ENCODE measurements at regions not wholly inside any gene's neighbourhood (a gene's known extent, or its start where the extent isn't known, plus 50 kb on each side); places are given as distances from the start of the nearest gene placed in this dataset.

DNA sequence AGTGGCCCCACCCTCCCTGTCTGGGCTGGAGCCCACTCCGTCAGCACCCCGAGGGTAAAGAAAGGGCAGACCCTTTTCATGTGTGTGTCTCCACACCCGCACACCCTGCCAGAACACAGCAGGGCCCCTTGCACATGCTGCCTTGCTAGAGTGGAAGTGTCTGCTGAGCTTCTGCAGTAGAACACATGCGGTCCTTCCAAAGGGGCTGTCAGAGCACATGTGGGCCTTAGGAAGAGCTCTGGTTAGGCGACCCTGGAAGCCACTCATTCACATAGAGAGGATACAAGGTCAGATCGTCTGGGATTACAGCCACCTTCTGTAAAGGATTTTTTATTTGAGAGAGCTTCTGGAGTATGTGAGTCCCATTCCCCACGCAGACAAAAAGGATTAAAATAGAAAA lies 613.2 kb upstream of the RAB6C start:
- no peaks in the 10 kb centered on the region for H3K4me1 ChIP-seq (ENCODE audit: low read length)
- DNase-seq: no peak
- no peak overlapping the region for H3K27ac ChIP-seq (ENCODE audit: low read length)
- H2AFZ ChIP-seq (ENCODE audit: low read length): no peak overlapping the region
- H4K20me1 ChIP-seq (ENCODE audit: insufficient read depth, low read depth, low read length): no peaks in the 10 kb centered on the region
- no peaks in the 10 kb centered on the region for H3K9me2 ChIP-seq (replicated peaks; ENCODE audit: insufficient read depth, low read length)
- H3K9ac ChIP-seq (ENCODE audit: low read length): no peak overlapping the region
- no peaks in the 10 kb centered on the region for H3K27me3 ChIP-seq (ENCODE audit: low read length)
- H3K9me3 ChIP-seq (ENCODE audit: low read length): no peaks in the 10 kb centered on the region
- no peak overlapping the region for H3K4me3 ChIP-seq (ENCODE audit: low read length)
- no peaks in the 10 kb centered on the region for H3K79me2 ChIP-seq (ENCODE audit: low read length)
- H3K36me3 ChIP-seq (ENCODE audit: insufficient read depth, low read length): no peaks in the 10 kb centered on the region
- H3K4me2 ChIP-seq (ENCODE audit: low read depth, low read length, poor library complexity, severe bottlenecking): no peak overlapping the region

- Histone ChIP-seq H3K4me3 (ENCODE audit: low read length) (no peak overlapping the region), H3K4me1 (ENCODE audit: low read length) (no peaks in the 10 kb centered on the region), H3K4me2 (ENCODE audit: low read depth, low read length, poor library complexity, severe bottlenecking) (no peak overlapping the region), H2AFZ (ENCODE audit: low read length) (no peak overlapping the region), H3K27ac (ENCODE audit: low read length) (no peak overlapping the region), H3K27me3 (ENCODE audit: low read length) (no peaks in the 10 kb centered on the region), H3K9ac (ENCODE audit: low read length) (no peak overlapping the region), H3K9me2 (replicated peaks; ENCODE audit: insufficient read depth, low read length) (no peaks in the 10 kb centered on the region), H3K79me2 (ENCODE audit: low read length) (no peaks in the 10 kb centered on the region), H3K36me3 (ENCODE audit: insufficient read depth, low read length) (no peaks in the 10 kb centered on the region), H4K20me1 (ENCODE audit: insufficient read depth, low read depth, low read length) (no peaks in the 10 kb centered on the region), H3K9me3 (ENCODE audit: low read length) (no peaks in the 10 kb centered on the region)
- no peak for DNase-seq
These were observed 612.4 kb upstream of the RAB6C start for GRCh38 chr2:129367107-129367506.

DNA sequence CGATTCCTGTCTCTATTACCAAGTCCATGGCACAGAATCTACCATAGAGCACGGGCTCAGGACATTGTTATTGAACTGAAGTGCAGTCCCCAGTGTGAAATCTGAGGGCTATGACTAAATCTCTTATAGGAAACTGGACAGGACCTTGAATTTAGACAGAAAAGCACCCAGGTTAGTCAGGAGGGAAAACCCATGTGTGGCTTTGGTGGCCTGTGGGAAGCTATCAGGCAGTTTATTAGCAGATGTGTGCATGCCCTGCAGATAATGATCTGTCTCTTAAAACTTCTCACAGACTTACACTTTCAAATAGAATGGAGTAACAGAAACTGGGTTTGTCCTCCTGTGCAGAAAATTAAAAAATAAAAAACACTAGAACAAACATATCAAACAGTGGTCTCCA lies 610.0 kb upstream of the RAB6C start:
- H3K4me3 ChIP-seq (ENCODE audit: low read length): no peak overlapping the region
- H4K20me1 ChIP-seq (ENCODE audit: insufficient read depth, low read depth, low read length): no peaks in the 10 kb centered on the region
- no peak overlapping the region for H3K9ac ChIP-seq (ENCODE audit: low read length)
- no peak overlapping the region for H3K27ac ChIP-seq (ENCODE audit: low read length)
- no peaks in the 10 kb centered on the region for H3K9me2 ChIP-seq (replicated peaks; ENCODE audit: insufficient read depth, low read length)
- no peaks in the 10 kb centered on the region for H3K79me2 ChIP-seq (ENCODE audit: low read length)
- no peak for DNase-seq
- no peaks in the 10 kb centered on the region for H3K4me1 ChIP-seq (ENCODE audit: low read length)
- no peak overlapping the region for H3K4me2 ChIP-seq (ENCODE audit: low read depth, low read length, poor library complexity, severe bottlenecking)
- no peaks in the 10 kb centered on the region for H3K9me3 ChIP-seq (ENCODE audit: low read length)
- H2AFZ ChIP-seq (ENCODE audit: low read length): no peak overlapping the region
- H3K27me3 ChIP-seq (ENCODE audit: low read length): no peaks in the 10 kb centered on the region
- no peaks in the 10 kb centered on the region for H3K36me3 ChIP-seq (ENCODE audit: insufficient read depth, low read length)

DNA sequence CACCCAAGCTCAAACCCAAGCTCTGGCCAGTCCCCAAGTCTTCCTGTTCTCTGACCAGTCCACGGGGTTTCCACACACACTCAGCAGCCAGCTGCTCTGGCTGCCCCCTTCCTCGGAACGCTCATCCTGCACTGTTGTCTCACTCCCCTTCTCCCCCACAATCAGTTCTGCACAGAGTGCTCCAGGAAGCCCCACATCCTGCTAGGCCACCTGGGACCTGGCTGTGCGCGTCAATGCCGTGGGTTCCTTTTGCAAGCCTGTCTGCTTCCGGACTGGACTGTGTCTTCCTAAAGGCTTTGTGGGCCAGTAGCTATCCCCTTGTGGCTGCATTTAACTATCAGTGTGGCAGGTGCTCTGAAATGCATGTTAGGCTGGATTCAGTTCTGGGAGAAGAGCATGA lies 605.0 kb upstream of the RAB6C start:
- H3K79me2 ChIP-seq (ENCODE audit: low read length): no peaks in the 10 kb centered on the region
- H3K4me1 ChIP-seq (ENCODE audit: low read length): no peaks in the 10 kb centered on the region
- no peak overlapping the region for H3K9ac ChIP-seq (ENCODE audit: low read length)
- H3K27ac ChIP-seq (ENCODE audit: low read length): no peak overlapping the region
- H3K4me2 ChIP-seq (ENCODE audit: low read depth, low read length, poor library complexity, severe bottlenecking): no peak overlapping the region
- no peaks in the 10 kb centered on the region for H4K20me1 ChIP-seq (ENCODE audit: insufficient read depth, low read depth, low read length)
- no peaks in the 10 kb centered on the region for H3K9me3 ChIP-seq (ENCODE audit: low read length)
- H3K27me3 ChIP-seq (ENCODE audit: low read length): no peaks in the 10 kb centered on the region
- H3K36me3 ChIP-seq (ENCODE audit: insufficient read depth, low read length): no peaks in the 10 kb centered on the region
- H3K4me3 ChIP-seq (ENCODE audit: low read length): no peak overlapping the region
- H2AFZ ChIP-seq (ENCODE audit: low read length): no peak overlapping the region
- no peak for DNase-seq
- H3K9me2 ChIP-seq (replicated peaks; ENCODE audit: insufficient read depth, low read length): no peaks in the 10 kb centered on the region

DNA sequence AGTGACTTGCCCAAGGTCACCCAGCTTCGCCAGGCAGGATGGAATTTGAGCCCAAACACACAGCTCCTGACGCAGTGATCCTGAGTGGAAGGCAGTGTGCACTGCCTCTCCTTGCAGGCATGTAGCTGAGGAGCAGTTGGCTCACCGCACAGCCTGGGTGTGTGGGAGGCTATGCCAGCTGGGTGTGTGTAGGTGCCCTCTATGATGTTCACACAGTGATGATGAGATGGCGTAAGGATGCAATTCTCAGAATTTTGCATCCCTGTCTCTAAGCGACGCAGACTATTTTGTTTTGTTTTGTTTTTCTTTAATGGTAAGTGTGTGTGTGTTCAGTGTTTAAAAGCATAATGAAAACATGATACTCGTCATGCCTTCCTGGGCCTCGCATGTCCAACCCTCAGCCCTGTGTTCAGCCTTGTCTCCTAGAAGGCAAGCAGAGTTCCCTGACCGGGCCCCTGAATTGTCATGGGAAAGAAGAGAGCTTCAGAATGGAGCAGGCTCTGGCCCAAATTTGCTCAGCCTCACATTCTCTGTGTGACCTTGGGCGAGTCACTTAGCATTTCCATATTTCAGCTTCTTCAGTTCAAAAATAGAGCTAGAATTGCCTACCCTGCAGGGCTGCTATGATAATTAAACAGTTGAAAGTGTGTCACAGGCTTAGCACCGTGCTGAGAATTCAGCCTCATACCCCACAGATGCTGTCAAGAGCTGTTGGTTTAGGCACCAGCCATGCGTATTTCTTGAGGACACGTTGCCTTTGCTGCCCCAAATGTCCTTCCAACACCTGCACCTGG lies 603.6 kb upstream of the RAB6C start:
- no peak overlapping the region for H3K27ac ChIP-seq (ENCODE audit: low read length)
- H4K20me1 ChIP-seq (ENCODE audit: insufficient read depth, low read depth, low read length): no peaks in the 10 kb centered on the region
- H3K4me2 ChIP-seq (ENCODE audit: low read depth, low read length, poor library complexity, severe bottlenecking): no peak overlapping the region
- no peaks in the 10 kb centered on the region for H3K9me2 ChIP-seq (replicated peaks; ENCODE audit: insufficient read depth, low read length)
- no peak overlapping the region for H3K4me3 ChIP-seq (ENCODE audit: low read length)
- H2AFZ ChIP-seq (ENCODE audit: low read length): no peak overlapping the region
- H3K9ac ChIP-seq (ENCODE audit: low read length): no peak overlapping the region
- no peaks in the 10 kb centered on the region for H3K27me3 ChIP-seq (ENCODE audit: low read length)
- DNase-seq: no peak
- no peaks in the 10 kb centered on the region for H3K4me1 ChIP-seq (ENCODE audit: low read length)
- H3K36me3 ChIP-seq (ENCODE audit: insufficient read depth, low read length): no peaks in the 10 kb centered on the region
- H3K79me2 ChIP-seq (ENCODE audit: low read length): no peaks in the 10 kb centered on the region
- H3K9me3 ChIP-seq (ENCODE audit: low read length): no peaks in the 10 kb centered on the region

GRCh38 chr2:129376426-129377077 lies 602.9 kb upstream of the RAB6C start:
- no peak overlapping the region for H3K4me2 ChIP-seq (ENCODE audit: low read depth, low read length, poor library complexity, severe bottlenecking)
- H3K27me3 ChIP-seq (ENCODE audit: low read length): no peaks in the 10 kb centered on the region
- no peak overlapping the region for H2AFZ ChIP-seq (ENCODE audit: low read length)
- no peak for DNase-seq
- no peak overlapping the region for H3K9ac ChIP-seq (ENCODE audit: low read length)
- no peaks in the 10 kb centered on the region for H3K36me3 ChIP-seq (ENCODE audit: insufficient read depth, low read length)
- no peaks in the 10 kb centered on the region for H3K79me2 ChIP-seq (ENCODE audit: low read length)
- H3K4me3 ChIP-seq (ENCODE audit: low read length): no peak overlapping the region
- no peaks in the 10 kb centered on the region for H4K20me1 ChIP-seq (ENCODE audit: insufficient read depth, low read depth, low read length)
- no peaks in the 10 kb centered on the region for H3K9me3 ChIP-seq (ENCODE audit: low read length)
- no peaks in the 10 kb centered on the region for H3K9me2 ChIP-seq (replicated peaks; ENCODE audit: insufficient read depth, low read length)
- H3K27ac ChIP-seq (ENCODE audit: low read length): no peak overlapping the region
- no peaks in the 10 kb centered on the region for H3K4me1 ChIP-seq (ENCODE audit: low read length)

GRCh38 chr2:129377078-129377469 lies 602.4 kb upstream of the RAB6C start:
- no peaks in the 10 kb centered on the region for H3K27me3 ChIP-seq (ENCODE audit: low read length)
- H3K4me2 ChIP-seq (ENCODE audit: low read depth, low read length, poor library complexity, severe bottlenecking): no peak overlapping the region
- peaks cover 4% of the 10 kb centered on the region; the same call in 1 of the 2 replicates for H3K9me3 ChIP-seq (ENCODE audit: low read length)
- H3K9me2 ChIP-seq (replicated peaks; ENCODE audit: insufficient read depth, low read length): no peaks in the 10 kb centered on the region
- no peaks in the 10 kb centered on the region for H3K4me1 ChIP-seq (ENCODE audit: low read length)
- H4K20me1 ChIP-seq (ENCODE audit: insufficient read depth, low read depth, low read length): no peaks in the 10 kb centered on the region
- no peak overlapping the region for H2AFZ ChIP-seq (ENCODE audit: low read length)
- no peaks in the 10 kb centered on the region for H3K36me3 ChIP-seq (ENCODE audit: insufficient read depth, low read length)
- H3K27ac ChIP-seq (ENCODE audit: low read length): no peak overlapping the region
- no peaks in the 10 kb centered on the region for H3K79me2 ChIP-seq (ENCODE audit: low read length)
- H3K4me3 ChIP-seq (ENCODE audit: low read length): no peak overlapping the region
- H3K9ac ChIP-seq (ENCODE audit: low read length): no peak overlapping the region
- DNase-seq: no peak

- H3K4me3 ChIP-seq (ENCODE audit: low read length): no peak overlapping the region
- H3K9ac ChIP-seq (ENCODE audit: low read length): no peak overlapping the region
- DNase-seq: no peak
These were observed 601.3 kb upstream of the RAB6C start for GRCh38 chr2:129378186-129378585.

More at GRCh38 chr2:129378186-129378585, 601.3 kb upstream of the RAB6C start:
- H2AFZ ChIP-seq (ENCODE audit: low read length): no peak overlapping the region
- H3K36me3 ChIP-seq (ENCODE audit: insufficient read depth, low read length): no peaks in the 10 kb centered on the region
- no peak overlapping the region for H3K4me2 ChIP-seq (ENCODE audit: low read depth, low read length, poor library complexity, severe bottlenecking)
- no peak overlapping the region for H3K27ac ChIP-seq (ENCODE audit: low read length)
- no peaks in the 10 kb centered on the region for H3K9me2 ChIP-seq (replicated peaks; ENCODE audit: insufficient read depth, low read length)
- no peaks in the 10 kb centered on the region for H4K20me1 ChIP-seq (ENCODE audit: insufficient read depth, low read depth, low read length)
- peaks cover 4% of the 10 kb centered on the region; the same call in 1 of the 2 replicates for H3K9me3 ChIP-seq (ENCODE audit: low read length)
- no peaks in the 10 kb centered on the region for H3K79me2 ChIP-seq (ENCODE audit: low read length)
- no peaks in the 10 kb centered on the region; the same call in 1 of the 2 replicates for H3K27me3 ChIP-seq (ENCODE audit: low read length)
- no peaks in the 10 kb centered on the region for H3K4me1 ChIP-seq (ENCODE audit: low read length)
